A673 (cell line): ENCODE measurements at regions not wholly inside any gene's neighbourhood (a gene's known extent, or its start where the extent isn't known, plus 50 kb on each side); places are given as distances from the start of the nearest gene placed in this dataset.
"Not testable (repeated sequence)": the region's sequence is repeated elsewhere in the genome, so short reads cannot be mapped to it uniquely, and the experiment has no call there.

ENCODE experiments used
- BruUV-seq: library from RNA; stranded (reverse); fragments of 400-500 nt; replicated peaks from 2 replicates; lab custom pipeline; 2021; lab: Mats Ljungman, UMichigan
- CTCF ChIA-PET: fragments of 300-600 bp; sonication (Branson Sonifier 250); formaldehyde crosslinking; loops from one replicate; lab custom pipeline; 2022; ENCODE audit warnings: antibody characterized with exemption; lab: Charles Lee
- POLR2A ChIA-PET: fragments of 300-600 bp; sonication (Branson Sonifier 250); formaldehyde crosslinking; loops from one replicate; lab custom pipeline; 2022; ENCODE audit warnings: antibody characterized with exemption; ENCODE audit not compliant: low non-redundant PET; lab: Charles Lee
- DNase-seq: peaks from one replicate; pipeline ENCODE4 v3.0.0-alpha.2; 2015; ENCODE audit warnings: low spot score
- H3K27ac ChIP-seq: fragments of 200-600 bp; sonication (generic); 2 replicates; pipeline ENCODE4 v1.5.1; 2016; ENCODE audit warnings: mixed run types, low read depth, mild to moderate bottlenecking, mixed read lengths, antibody characterized with exemption, low read length; ENCODE audit not compliant: poor library complexity, severe bottlenecking
- H3K27me3 ChIP-seq: fragments of 200-600 bp; sonication (generic); replicated peaks from 2 replicates; pipeline ENCODE4 v1.6.1; 2017; ENCODE audit warnings: mixed run types, low read depth, mild to moderate bottlenecking, mixed read lengths, antibody characterized with exemption, low read length; ENCODE audit not compliant: insufficient read depth, poor library complexity
- H3K36me3 ChIP-seq: fragments of 200-600 bp; sonication (generic); 2 replicates; pipeline ENCODE4 v1.6.1; 2016; ENCODE audit warnings: mixed run types, mild to moderate bottlenecking, mixed read lengths, antibody characterized with exemption, low read length; ENCODE audit not compliant: insufficient read depth, poor library complexity, severe bottlenecking
- H3K4me1 ChIP-seq: fragments of 200-600 bp; sonication (generic); 2 replicates; pipeline ENCODE4 v1.6.1; 2017; ENCODE audit warnings: mixed run types, mild to moderate bottlenecking, mixed read lengths, antibody characterized with exemption, low read length; ENCODE audit not compliant: insufficient read depth, poor library complexity, severe bottlenecking
- H3K4me3 ChIP-seq: fragments of 200-600 bp; sonication (generic); 2 replicates; pipeline ENCODE4 v1.5.1; 2016; ENCODE audit warnings: low read depth, mixed run types, mild to moderate bottlenecking, mixed read lengths, low read length; ENCODE audit not compliant: poor library complexity, severe bottlenecking
- H3K9me3 ChIP-seq: fragments of 200-600 bp; sonication (generic); 2 replicates; pipeline ENCODE4 v1.6.1; 2016; ENCODE audit warnings: mixed run types, low read depth, mild to moderate bottlenecking, mixed read lengths, antibody characterized with exemption, low read length; ENCODE audit not compliant: poor library complexity, severe bottlenecking
- EZH2 ChIP-seq: fragments of 200-600 bp; sonication (generic); IDR thresholded peaks from 2 replicates; pipeline ENCODE4 v1.6.1; 2017; ENCODE audit warnings: borderline replicate concordance, low read depth, mild to moderate bottlenecking, mixed read lengths, antibody characterized with exemption, low read length; ENCODE audit not compliant: poor library complexity, severe bottlenecking
- intact Hi-C: fragments of 100-400 bp; cut with micrococcal nuclease; formaldehyde crosslinking; loops from one replicate; pipeline ENCODE4 v1.10.0; 2022; ENCODE audit not compliant: unreplicated experiment
- TF ChIP-seq, protein P1 (sequence below): fragments of 300-800, 200-600 bp; sonication (generic); conservative IDR thresholded peaks from 2 replicates; pipeline ENCODE4 v1.5.1; 2017; ENCODE audit warnings: low read depth, mild to moderate bottlenecking, antibody characterized with exemption, low read length, moderate library complexity, mixed read lengths

DNA sequence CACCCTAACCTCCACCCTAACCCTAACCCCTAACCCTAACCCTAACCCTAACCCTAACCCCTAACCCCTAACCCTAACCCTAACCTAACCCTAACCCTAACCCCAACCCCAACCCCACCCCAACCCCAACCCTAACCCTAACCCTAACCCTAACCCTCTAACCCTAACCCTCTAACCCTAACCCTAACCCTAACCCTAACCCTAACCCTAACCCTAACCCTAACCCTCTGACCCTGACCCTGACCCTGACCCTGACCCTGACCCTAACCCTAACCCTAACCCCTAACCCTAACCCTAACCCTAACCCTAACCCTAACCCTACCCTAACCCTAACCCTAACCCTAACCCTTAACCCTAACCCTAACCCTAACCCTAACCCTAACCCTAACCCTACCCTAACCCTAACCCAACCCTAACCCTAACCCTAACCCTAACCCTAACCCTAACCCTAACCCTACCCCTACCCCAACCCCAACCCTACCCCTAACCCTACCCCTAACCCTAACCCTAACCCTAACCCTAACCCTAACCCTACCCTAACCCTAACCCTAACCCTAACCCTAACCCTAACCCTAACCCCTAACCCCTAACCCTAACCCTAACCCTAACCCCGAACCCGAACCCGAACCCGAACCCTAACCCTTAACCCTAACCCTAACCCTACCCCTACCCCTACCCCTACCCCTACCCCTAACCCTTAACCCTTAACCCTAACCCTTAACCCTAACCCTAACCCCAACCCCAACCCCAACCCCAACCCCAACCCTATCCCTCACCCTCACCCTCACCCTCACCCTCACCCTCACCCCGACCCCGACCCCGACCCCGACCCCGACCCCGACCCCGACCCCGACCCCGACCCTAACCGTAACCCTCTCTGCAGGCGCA, 186.2 kb upstream of the CHL1 start:
- H3K36me3 ChIP-seq, H3K9me3 ChIP-seq, POLR2A ChIA-PET, intact Hi-C loops, H3K4me3 ChIP-seq, DNase-seq, H3K27ac ChIP-seq, H3K4me1 ChIP-seq, CTCF ChIA-PET, H3K27me3 ChIP-seq, BruUV-seq: not testable (repeated sequence)

DNA sequence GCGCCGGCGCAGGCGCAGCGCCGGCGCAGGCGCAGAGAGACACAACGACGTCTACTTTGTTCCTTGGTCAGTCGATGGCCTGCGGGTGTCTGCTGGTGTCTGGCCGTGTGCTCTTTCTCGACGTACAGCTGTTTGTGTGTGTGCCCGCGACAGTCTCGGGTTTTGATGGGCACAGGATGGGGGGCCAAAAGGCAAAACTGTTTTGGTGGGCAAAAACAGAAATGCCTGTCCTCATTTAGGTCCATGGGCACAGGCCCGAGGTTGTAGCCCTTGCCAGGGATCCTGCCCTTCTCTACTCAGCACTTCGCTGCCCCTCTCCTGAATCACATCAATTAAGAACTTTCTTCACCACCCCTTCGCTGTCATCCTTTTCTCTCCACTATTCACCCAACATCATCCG, 184.8 kb upstream of the CHL1 start:
- BruUV-seq: no TSS peak

DNA sequence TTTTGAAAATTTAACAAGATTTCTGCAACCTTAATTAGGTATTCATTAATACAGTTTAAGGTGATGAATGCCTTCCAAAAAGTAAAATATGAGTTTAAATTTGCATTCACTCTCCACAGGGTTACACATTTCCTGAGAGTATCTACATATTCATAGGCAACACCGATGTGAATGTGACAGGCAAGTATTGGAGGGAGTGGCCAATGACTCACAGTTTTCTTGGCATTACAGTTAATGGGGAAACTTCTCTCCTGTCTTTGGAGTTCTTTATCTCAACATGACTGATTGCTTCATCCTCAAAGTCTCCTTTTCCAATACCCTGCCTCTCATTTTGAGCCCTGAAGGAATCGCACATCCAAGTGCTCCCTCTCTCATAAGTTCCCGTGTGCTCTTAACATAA, 181.9 kb upstream of the CHL1 start:
- Histone ChIP-seq H3K4me1 (no peaks in the 10 kb centered on the region), H3K9me3 (no peaks in the 10 kb centered on the region), H3K27ac (no peak overlapping the region), H3K4me3 (no peak overlapping the region), H3K27me3 (no peaks in the 10 kb centered on the region), H3K36me3 (no peaks in the 10 kb centered on the region)
- no peak for TF ChIP-seq EZH2
- no peak for DNase-seq
- intact Hi-C loops: no loop called here
- POLR2A ChIA-PET: no interaction called here
- CTCF ChIA-PET: no interaction called here
- BruUV-seq: no TSS peak

More for the DNA sequence above, 184.8 kb upstream of the CHL1 start:
- DNase-seq: peak; percentile 21
- Histone ChIP-seq H3K36me3 (no peaks in the 10 kb centered on the region), H3K4me1 (no peaks in the 10 kb centered on the region), H3K4me3 (peak overlapping the region; percentile 41), H3K27ac (peak overlapping the region; percentile 30), H3K27me3 (no peaks in the 10 kb centered on the region), H3K9me3 (no peaks in the 10 kb centered on the region)
- ChIA-PET POLR2A (no interaction called here), CTCF (no interaction called here)
- TF ChIP-seq EZH2: no peak
- TF ChIP-seq, protein P1, sequence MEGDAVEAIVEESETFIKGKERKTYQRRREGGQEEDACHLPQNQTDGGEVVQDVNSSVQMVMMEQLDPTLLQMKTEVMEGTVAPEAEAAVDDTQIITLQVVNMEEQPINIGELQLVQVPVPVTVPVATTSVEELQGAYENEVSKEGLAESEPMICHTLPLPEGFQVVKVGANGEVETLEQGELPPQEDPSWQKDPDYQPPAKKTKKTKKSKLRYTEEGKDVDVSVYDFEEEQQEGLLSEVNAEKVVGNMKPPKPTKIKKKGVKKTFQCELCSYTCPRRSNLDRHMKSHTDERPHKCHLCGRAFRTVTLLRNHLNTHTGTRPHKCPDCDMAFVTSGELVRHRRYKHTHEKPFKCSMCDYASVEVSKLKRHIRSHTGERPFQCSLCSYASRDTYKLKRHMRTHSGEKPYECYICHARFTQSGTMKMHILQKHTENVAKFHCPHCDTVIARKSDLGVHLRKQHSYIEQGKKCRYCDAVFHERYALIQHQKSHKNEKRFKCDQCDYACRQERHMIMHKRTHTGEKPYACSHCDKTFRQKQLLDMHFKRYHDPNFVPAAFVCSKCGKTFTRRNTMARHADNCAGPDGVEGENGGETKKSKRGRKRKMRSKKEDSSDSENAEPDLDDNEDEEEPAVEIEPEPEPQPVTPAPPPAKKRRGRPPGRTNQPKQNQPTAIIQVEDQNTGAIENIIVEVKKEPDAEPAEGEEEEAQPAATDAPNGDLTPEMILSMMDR: no peak
- intact Hi-C loops: no loop called here

DNA sequence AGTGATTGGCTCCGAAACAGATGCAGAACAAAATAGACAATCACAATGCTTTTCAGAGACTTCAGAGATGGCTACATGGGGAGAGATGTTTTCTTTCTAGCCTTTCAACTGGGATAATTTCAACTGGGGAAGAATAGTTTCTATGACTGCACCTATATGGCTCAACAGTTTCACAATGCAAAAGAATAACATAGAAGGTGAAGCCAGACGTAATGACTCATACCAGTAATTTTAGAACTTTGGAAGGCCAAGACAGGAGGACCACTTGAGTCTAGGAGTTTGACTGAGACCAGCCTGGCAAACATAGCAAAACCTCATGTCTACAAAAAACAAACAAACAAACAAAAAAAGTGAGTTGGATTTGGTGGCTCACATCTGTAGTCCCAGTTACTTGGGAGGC, 180.2 kb upstream of the CHL1 start:
- intact Hi-C loops: no loop called here
- CTCF ChIA-PET: no interaction called here

More for the DNA sequence above, 180.2 kb upstream of the CHL1 start:
- no TSS peak for BruUV-seq
- no peaks in the 10 kb centered on the region for H3K4me1 ChIP-seq
- H3K9me3 ChIP-seq: no peaks in the 10 kb centered on the region
- DNase-seq: no peak
- no peaks in the 10 kb centered on the region for H3K27me3 ChIP-seq
- H3K36me3 ChIP-seq: no peaks in the 10 kb centered on the region
- no peak overlapping the region for H3K4me3 ChIP-seq
- no peak for TF ChIP-seq EZH2
- TF ChIP-seq, protein P1: no peak
- POLR2A ChIA-PET: no interaction called here
- H3K27ac ChIP-seq: no peak overlapping the region
